HEK293 (cell line): ENCODE measurements at regions not wholly inside any gene's neighbourhood (a gene's known extent, or its start where the extent isn't known, plus 50 kb on each side); places are given as distances from the start of the nearest gene placed in this dataset.
"Not testable (repeated sequence)": the region's sequence is repeated elsewhere in the genome, so short reads cannot be mapped to it uniquely, and the experiment has no call there.

Source experiments
- INSM2 ChIP-seq: fragments of 450-650 bp; formaldehyde crosslinking; IDR thresholded peaks from 2 replicates; pipeline ENCODE4 v1.5.1; 2016; ENCODE audit warnings: missing biosample characterization, missing genetic modification characterization
- KLF16 ChIP-seq: fragments of 450-650 bp; formaldehyde crosslinking; IDR thresholded peaks from 2 replicates; pipeline ENCODE4 v1.5.1; 2017; ENCODE audit warnings: missing biosample characterization, missing genetic modification characterization
- PRDM4 ChIP-seq: fragments of 450-650 bp; formaldehyde crosslinking; IDR thresholded peaks from 2 replicates; pipeline ENCODE4 v1.5.1; 2017; ENCODE audit warnings: missing biosample characterization, missing genetic modification characterization
- ZBTB11 ChIP-seq: fragments of 450-650 bp; formaldehyde crosslinking; conservative IDR thresholded peaks from 2 replicates; pipeline ENCODE4 v1.5.1; 2016; ENCODE audit warnings: low read depth, missing biosample characterization, missing genetic modification characterization
- ZBTB8A ChIP-seq: fragments of 450-650 bp; formaldehyde crosslinking; IDR thresholded peaks from 2 replicates; pipeline ENCODE4 v1.5.1; 2016; ENCODE audit warnings: missing biosample characterization, missing genetic modification characterization
- ZFP3 ChIP-seq: fragments of 450-650 bp; formaldehyde crosslinking; IDR thresholded peaks from 2 replicates; pipeline ENCODE4 v1.5.1; 2016; ENCODE audit warnings: low read depth, missing biosample characterization, missing genetic modification characterization
- ZFP41 ChIP-seq: fragments of 450-650 bp; formaldehyde crosslinking; IDR thresholded peaks from 2 replicates; pipeline ENCODE4 v1.5.1; 2016; ENCODE audit warnings: missing biosample characterization, missing genetic modification characterization, borderline replicate concordance
- ZNF138 ChIP-seq: fragments of 450-650 bp; formaldehyde crosslinking; IDR thresholded peaks from 2 replicates; pipeline ENCODE4 v1.5.1; 2016; ENCODE audit warnings: missing biosample characterization, missing genetic modification characterization, borderline replicate concordance
- ZNF555 ChIP-seq: fragments of 450-650 bp; formaldehyde crosslinking; conservative IDR thresholded peaks from 2 replicates; pipeline ENCODE4 v1.5.1; 2017; ENCODE audit warnings: missing biosample characterization, mild to moderate bottlenecking, missing genetic modification characterization, inconsistent platforms
- ZNF629 ChIP-seq: fragments of 450-650 bp; formaldehyde crosslinking; IDR thresholded peaks from 2 replicates; pipeline ENCODE4 v1.5.1; 2017; ENCODE audit warnings: missing biosample characterization, missing genetic modification characterization
- ZNF639 ChIP-seq: fragments of 450-650 bp; formaldehyde crosslinking; IDR thresholded peaks from 2 replicates; pipeline ENCODE4 v1.5.1; 2016; ENCODE audit warnings: missing biosample characterization, missing genetic modification characterization
- ZNF777 ChIP-seq: fragments of 450-650 bp; formaldehyde crosslinking; IDR thresholded peaks from 2 replicates; pipeline ENCODE4 v1.5.1; 2017; ENCODE audit warnings: missing biosample characterization, missing genetic modification characterization, borderline replicate concordance
- TF ChIP-seq, protein P1 (sequence below): fragments of 450-650 bp; formaldehyde crosslinking; IDR thresholded peaks from 2 replicates; pipeline ENCODE4 v1.5.1; 2016; ENCODE audit warnings: missing biosample characterization, missing genetic modification characterization
- TF ChIP-seq, protein P2 (sequence below): fragments of 450-650 bp; formaldehyde crosslinking; IDR thresholded peaks from 2 replicates; pipeline ENCODE4 v1.5.1; 2016; ENCODE audit warnings: missing biosample characterization, missing genetic modification characterization

DNA sequence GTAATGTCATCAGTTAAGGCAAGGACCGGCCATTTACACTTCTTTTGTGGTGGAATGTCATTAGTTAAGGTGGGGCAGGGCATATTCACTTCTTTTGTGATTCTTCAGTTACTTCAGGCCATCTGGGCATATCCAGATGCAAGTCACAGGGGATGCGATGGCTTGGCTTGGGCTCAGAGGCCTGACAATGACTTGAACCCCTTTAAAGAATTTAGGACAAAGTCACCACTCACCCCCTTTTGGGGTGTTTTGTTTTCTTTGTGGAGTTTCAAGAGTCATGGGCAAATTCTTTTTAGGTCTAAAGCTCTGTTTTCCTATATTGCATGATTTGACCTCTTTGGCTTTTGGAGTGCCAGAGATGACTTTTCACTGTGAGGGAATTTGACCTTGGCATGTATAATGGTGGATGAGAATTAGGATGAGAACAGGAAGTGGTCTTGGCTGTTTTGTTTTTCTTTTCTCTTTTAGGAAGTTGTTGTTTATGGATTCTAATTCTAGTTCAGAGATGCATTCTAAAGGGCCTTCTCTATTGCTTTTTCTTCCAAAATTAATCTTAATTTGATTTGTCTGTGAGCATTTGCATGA lies 385.3 kb downstream of the KIF20B start:
- TF ChIP-seq, protein P1, sequence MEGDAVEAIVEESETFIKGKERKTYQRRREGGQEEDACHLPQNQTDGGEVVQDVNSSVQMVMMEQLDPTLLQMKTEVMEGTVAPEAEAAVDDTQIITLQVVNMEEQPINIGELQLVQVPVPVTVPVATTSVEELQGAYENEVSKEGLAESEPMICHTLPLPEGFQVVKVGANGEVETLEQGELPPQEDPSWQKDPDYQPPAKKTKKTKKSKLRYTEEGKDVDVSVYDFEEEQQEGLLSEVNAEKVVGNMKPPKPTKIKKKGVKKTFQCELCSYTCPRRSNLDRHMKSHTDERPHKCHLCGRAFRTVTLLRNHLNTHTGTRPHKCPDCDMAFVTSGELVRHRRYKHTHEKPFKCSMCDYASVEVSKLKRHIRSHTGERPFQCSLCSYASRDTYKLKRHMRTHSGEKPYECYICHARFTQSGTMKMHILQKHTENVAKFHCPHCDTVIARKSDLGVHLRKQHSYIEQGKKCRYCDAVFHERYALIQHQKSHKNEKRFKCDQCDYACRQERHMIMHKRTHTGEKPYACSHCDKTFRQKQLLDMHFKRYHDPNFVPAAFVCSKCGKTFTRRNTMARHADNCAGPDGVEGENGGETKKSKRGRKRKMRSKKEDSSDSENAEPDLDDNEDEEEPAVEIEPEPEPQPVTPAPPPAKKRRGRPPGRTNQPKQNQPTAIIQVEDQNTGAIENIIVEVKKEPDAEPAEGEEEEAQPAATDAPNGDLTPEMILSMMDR (tag by site-specific recombination) = not testable (repeated sequence)
- TF ChIP-seq, protein P2, sequence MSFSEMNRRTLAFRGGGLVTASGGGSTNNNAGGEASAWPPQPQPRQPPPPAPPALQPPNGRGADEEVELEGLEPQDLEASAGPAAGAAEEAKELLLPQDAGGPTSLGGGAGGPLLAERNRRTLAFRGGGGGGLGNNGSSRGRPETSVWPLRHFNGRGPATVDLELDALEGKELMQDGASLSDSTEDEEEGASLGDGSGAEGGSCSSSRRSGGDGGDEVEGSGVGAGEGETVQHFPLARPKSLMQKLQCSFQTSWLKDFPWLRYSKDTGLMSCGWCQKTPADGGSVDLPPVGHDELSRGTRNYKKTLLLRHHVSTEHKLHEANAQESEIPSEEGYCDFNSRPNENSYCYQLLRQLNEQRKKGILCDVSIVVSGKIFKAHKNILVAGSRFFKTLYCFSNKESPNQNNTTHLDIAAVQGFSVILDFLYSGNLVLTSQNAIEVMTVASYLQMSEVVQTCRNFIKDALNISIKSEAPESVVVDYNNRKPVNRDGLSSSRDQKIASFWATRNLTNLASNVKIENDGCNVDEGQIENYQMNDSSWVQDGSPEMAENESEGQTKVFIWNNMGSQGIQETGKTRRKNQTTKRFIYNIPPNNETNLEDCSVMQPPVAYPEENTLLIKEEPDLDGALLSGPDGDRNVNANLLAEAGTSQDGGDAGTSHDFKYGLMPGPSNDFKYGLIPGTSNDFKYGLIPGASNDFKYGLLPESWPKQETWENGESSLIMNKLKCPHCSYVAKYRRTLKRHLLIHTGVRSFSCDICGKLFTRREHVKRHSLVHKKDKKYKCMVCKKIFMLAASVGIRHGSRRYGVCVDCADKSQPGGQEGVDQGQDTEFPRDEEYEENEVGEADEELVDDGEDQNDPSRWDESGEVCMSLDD (tag by site-specific recombination) = not testable (repeated sequence)
- not testable (repeated sequence) for TF ChIP-seq ZFP3 (tag by site-specific recombination); ZNF777; ZNF629 (tag by site-specific recombination); ZNF138; ZNF639 (tag by site-specific recombination); PRDM4 (tag by site-specific recombination); ZFP41 (tag by site-specific recombination); ZBTB11 (tag by site-specific recombination); ZBTB8A; INSM2 (tag by site-specific recombination); ZNF555 (tag by site-specific recombination); KLF16 (tag by site-specific recombination)
